C4-2B (cell line): ENCODE measurements at regions not wholly inside any gene's neighbourhood (a gene's known extent, or its start where the extent isn't known, plus 50 kb on each side); places are given as distances from the start of the nearest gene placed in this dataset.
"Not testable (repeated sequence)": the region's sequence is repeated elsewhere in the genome, so short reads cannot be mapped to it uniquely, and the experiment has no call there.

Experiments
- H3K27ac ChIP-seq: fragments of 450-650 bp; 2 replicates; pipeline ENCODE4 v1.5.1; 2017
- ZFX ChIP-seq: fragments of 450-650 bp; IDR thresholded peaks from 2 replicates; pipeline ENCODE4 v1.6.1; 2017
- TF ChIP-seq, protein P1 (sequence below): fragments of 450-650 bp; conservative IDR thresholded peaks from 2 replicates; pipeline ENCODE4 v1.5.1; 2017; ENCODE audit warnings: mild to moderate bottlenecking

DNA sequence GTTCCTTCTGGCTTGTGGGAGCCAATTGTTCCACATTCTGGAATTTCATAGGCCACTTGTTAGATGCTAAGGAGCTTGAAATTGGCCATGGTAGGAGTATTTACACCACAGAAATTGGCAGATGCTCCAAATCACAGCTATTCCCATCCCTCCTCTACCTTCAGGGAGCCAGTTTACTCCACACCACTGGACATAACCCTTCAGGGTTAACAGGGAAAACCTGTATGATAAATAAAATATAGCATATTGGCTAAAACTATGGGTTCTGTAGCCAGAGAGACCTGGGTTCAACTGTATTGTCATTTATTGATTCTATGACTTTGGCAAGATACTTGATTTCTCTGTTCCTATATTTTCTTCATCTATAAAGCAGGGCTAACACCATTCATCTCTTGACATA, 384.2 kb upstream of the PROK2 start:
- TF ChIP-seq ZFX: no peak
- TF ChIP-seq, protein P1, sequence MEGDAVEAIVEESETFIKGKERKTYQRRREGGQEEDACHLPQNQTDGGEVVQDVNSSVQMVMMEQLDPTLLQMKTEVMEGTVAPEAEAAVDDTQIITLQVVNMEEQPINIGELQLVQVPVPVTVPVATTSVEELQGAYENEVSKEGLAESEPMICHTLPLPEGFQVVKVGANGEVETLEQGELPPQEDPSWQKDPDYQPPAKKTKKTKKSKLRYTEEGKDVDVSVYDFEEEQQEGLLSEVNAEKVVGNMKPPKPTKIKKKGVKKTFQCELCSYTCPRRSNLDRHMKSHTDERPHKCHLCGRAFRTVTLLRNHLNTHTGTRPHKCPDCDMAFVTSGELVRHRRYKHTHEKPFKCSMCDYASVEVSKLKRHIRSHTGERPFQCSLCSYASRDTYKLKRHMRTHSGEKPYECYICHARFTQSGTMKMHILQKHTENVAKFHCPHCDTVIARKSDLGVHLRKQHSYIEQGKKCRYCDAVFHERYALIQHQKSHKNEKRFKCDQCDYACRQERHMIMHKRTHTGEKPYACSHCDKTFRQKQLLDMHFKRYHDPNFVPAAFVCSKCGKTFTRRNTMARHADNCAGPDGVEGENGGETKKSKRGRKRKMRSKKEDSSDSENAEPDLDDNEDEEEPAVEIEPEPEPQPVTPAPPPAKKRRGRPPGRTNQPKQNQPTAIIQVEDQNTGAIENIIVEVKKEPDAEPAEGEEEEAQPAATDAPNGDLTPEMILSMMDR: no peak

DNA sequence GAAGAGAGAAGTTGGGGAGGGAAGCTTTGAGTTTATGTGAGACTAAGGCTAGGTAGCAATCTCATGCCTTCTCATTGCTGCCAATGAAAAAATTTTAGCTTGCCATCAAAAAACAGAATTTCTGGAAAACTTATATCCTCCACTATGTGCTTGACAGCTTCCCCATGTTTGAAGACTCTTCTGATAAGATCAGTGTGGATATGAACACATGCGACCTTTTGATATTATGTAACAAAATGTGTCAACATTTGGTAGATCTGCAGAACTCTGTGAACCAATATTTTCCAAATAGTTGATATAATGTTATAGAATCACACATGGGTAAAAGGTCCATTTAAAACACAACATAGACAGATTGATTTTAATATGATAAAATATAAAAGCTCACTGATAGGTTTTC, 380.9 kb upstream of the PROK2 start:
- TF ChIP-seq, protein P1: no peak
- no peak for TF ChIP-seq ZFX
- no peak overlapping the region for H3K27ac ChIP-seq

More for the DNA sequence above, 384.2 kb upstream of the PROK2 start:
- H3K27ac ChIP-seq: no peak overlapping the region

DNA sequence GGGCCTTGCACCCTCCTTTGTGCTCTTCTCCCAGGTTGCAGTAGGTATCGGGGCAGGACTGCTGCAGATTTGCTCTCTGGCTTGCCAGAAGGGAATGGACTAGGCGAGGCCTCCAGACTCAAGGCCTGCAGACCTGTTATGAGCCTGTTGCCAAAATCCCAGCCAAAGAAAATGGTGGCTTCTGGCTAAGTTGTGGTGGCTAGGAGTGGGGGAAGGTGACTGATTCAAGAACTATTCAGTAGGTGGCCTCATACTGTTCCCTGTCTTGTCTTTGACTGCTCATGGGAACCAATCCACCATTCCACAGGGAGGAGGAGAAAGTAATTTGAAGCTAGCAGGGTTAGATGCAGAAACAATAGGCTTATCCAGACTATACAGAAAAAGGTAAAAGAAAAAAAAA, 380.4 kb upstream of the PROK2 start:
- no peak overlapping the region for H3K27ac ChIP-seq
- TF ChIP-seq, protein P1: no peak
- no peak for TF ChIP-seq ZFX

DNA sequence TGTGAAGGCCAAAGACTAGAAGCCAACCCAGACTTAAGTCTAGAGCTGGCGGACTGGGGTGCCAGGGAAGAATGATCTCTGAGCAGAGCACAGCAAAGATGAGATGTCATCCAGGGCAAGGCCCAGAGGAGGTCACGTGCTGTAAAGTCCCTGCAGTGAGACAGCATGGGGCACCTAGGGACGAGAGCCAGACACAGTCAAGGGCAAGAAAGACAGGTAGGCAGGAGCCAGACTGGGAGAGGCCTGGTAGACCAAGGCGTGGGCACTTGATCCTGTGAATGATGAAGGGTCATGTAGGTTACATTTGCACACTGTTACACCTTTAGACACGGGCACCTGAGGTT, 379.7 kb upstream of the PROK2 start:
- TF ChIP-seq, protein P1: no peak
- TF ChIP-seq ZFX: no peak
- no peak overlapping the region for H3K27ac ChIP-seq

DNA sequence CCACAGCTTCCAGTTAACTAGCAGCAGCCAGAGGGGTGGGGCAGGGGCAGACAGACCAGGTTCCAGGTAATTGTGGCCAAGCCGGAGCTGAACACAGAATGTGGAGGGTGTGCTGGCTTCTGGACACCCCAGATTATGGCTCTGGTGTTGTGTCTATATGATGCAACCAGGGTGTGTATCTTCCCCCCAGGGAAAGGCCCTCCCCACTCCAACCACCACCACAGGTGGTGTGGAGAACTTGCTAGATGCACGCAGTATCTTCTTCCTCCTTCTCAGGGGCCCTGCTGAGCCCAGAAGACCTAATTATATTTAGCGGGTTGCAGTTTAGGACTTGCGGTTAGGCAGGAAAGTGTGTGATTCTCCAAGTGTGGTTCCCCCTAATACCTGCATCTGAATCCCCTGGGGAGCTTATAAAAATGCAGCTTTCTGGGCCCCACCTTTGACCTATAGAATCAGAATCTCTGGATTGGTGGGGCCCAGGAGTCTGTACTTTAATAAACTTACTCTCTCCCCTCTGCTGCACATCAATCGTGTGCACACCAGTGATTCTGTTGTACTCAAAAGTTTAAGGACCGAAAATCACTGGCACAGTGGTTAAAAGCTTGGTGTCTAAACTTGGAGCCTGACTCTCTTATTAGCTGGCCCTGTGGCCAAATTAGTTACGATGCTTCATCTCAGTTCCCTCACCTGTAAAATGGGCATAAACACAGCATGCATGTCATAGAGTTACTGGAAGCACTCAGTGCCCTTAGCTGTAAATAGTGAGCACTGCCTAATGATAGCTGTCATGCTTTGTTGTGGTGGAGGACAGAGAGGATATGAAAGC, 379.1 kb upstream of the PROK2 start:
- H3K27ac ChIP-seq: no peak overlapping the region
- TF ChIP-seq, protein P1: no peak
- TF ChIP-seq ZFX: no peak

DNA sequence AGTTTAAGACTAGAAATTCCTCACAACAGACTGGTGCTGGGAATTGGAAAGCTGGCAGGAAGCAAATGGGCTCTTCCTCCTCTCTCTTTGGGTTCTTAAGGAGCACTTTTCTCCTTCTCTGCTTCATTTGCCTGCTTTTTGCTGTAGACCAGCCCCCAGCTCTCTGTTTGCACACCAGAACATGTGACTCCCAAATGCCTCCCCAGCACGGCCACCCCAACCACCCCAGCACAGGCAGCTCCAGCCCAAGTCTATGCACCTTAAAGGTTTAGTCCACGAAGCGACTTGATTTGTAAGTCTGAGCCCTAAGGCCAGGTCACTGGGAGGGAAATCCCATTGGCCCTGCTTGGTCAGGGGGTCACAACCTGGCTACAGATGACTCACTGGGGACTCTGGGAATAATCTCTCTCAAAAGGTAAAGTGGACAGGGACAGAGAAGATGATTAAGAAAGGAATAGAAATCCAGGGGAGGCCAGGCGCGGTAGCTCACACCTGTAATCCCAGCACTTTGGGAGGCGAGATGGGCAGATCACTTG, 377.8 kb upstream of the PROK2 start:
- TF ChIP-seq, protein P1: no peak
- TF ChIP-seq ZFX: no peak
- no peak overlapping the region for H3K27ac ChIP-seq

DNA sequence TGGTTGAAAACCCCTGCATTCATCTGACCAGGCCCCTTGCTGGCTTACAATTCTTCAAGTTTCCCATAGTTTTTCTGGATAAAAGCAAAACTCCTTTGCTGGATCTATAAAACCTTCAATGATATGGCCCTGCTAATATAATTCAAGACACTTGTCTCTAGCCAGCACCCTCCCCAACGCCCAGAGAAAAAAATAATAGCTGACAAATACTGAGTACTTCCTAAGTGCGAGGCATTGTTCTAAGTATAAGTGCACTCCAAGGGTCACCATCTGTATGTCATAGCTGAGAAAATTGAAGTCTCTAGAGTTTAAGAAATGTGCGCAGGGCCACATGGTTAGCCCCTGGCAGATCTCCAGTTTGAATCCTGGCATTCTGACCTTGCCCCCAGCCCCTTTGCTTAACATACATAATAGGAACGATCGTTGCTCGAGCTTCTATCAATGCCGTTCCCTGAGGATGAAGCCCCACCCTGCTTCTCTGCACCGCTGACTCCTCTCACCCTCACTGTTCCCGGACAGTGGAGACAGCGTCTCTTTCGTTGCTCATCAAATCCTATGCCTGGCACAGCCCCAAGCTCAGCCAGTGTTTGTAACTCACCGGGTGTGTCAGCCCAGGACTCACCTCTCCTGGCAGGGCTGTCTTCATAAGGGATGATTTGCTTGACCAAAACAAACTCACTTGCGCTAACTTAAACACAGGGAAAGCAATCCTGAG, 377.1 kb upstream of the PROK2 start:
- H3K27ac ChIP-seq: no peak overlapping the region
- TF ChIP-seq, protein P1: no peak
- TF ChIP-seq ZFX: no peak

DNA sequence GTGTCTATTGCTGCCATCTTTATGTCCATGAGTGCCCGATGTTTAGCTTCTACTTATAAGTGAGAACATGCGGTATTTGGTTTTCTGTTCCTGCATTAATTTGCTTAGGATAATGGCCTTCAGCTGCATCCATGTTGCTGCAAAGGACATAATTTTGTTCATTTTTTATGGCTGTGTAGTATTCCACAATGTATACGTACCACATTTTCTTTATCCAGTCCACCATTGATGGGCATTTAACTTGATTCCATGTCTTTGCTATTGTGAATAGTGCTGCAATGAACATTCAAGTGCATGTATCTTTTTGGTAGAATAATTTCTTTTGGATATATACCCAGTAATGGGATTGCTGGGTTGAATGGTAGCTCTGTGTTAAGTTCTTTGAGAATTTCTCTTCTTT, 376.3 kb upstream of the PROK2 start:
- H3K27ac ChIP-seq: not testable (repeated sequence)
